Stimulated activated CD8-positive, alpha-beta memory T cell treated with anti-CD3 and anti-CD28 coated beads, Interleukin-7, amount 100 ng/mL, for 48 hours (primary cell): ENCODE measurements at regions not wholly inside any gene's neighbourhood (a gene's known extent, or its start where the extent isn't known, plus 50 kb on each side); places are given as distances from the start of the nearest gene placed in this dataset.

Source experiments
- DNase-seq, 2 donors: peaks; one replicate each; pipeline ENCODE4 v3.0.0-alpha.2; 2020; ENCODE audit warnings: low read depth in 1 of 2; ENCODE audit errors: extremely low read depth in 1 of 2

GRCh38 chr6:164926686-164927085 lies 382.7 kb downstream of the C6orf118 start:
- no peak for DNase-seq

- no peak for DNase-seq
Observed at GRCh38 chr6:164925681-164926530, 383.5 kb downstream of the C6orf118 start.

GRCh38 chr6:164924674-164925073 lies 384.7 kb downstream of the C6orf118 start:
- no peak for DNase-seq

GRCh38 chr6:164917211-164917610 lies 392.2 kb downstream of the C6orf118 start:
- no peak for DNase-seq

GRCh38 chr6:164916087-164916486 lies 393.3 kb downstream of the C6orf118 start:
- no peak for DNase-seq

GRCh38 chr6:164911873-164912580 lies 397.4 kb downstream of the C6orf118 start:
- no peak for DNase-seq

GRCh38 chr6:164911151-164911550 lies 398.3 kb downstream of the C6orf118 start:
- DNase-seq: no peak

GRCh38 chr6:164906766-164907165 lies 402.6 kb downstream of the C6orf118 start:
- DNase-seq: no peak

- no peak for DNase-seq
Observed at GRCh38 chr6:164905311-164905710, 404.1 kb downstream of the C6orf118 start.

GRCh38 chr6:164898412-164898811 lies 411.0 kb downstream of the C6orf118 start:
- no peak for DNase-seq

- no peak for DNase-seq
Observed at GRCh38 chr6:164897523-164898235, 411.7 kb downstream of the C6orf118 start.

GRCh38 chr6:164889980-164890379 lies 419.4 kb downstream of the C6orf118 start:
- no peak for DNase-seq

- no peak for DNase-seq
Observed at GRCh38 chr6:164887660-164888059, 421.7 kb downstream of the C6orf118 start.

GRCh38 chr6:164882236-164882635 lies 427.2 kb downstream of the C6orf118 start:
- DNase-seq: no peak

- DNase-seq: no peak
Observed at GRCh38 chr6:164871783-164872182, 437.6 kb downstream of the C6orf118 start.

- DNase-seq: no peak
Observed at GRCh38 chr6:164870164-164870563, 439.2 kb downstream of the C6orf118 start.

GRCh38 chr6:164861967-164862366 lies 447.4 kb downstream of the C6orf118 start:
- no peak for DNase-seq

- DNase-seq: no peak
Observed at GRCh38 chr6:164859816-164860215, 449.6 kb downstream of the C6orf118 start.

GRCh38 chr6:164856138-164856537 lies 453.3 kb downstream of the C6orf118 start:
- DNase-seq: no peak

GRCh38 chr6:164855281-164855680 lies 454.1 kb downstream of the C6orf118 start:
- DNase-seq: no peak

GRCh38 chr6:164854526-164854925 lies 454.9 kb downstream of the C6orf118 start:
- DNase-seq: no peak
